DND-41 (cell line): ENCODE measurements at regions not wholly inside any gene's neighbourhood (a gene's known extent, or its start where the extent isn't known, plus 50 kb on each side); places are given as distances from the start of the nearest gene placed in this dataset.

ENCODE experiments used
- EZH2 ChIP-seq: IDR thresholded peaks from 3 replicates; pipeline ENCODE4 v1.6.1; 2012; ENCODE audit warnings: borderline replicate concordance, low read depth, mild to moderate bottlenecking, moderate library complexity, low read length, inconsistent platforms; ENCODE audit not compliant: severe bottlenecking
- TF ChIP-seq, protein P1 (sequence below): IDR thresholded peaks from 2 replicates; pipeline ENCODE4 v1.5.1; 2012; ENCODE audit warnings: borderline replicate concordance, low read length, moderate library complexity, mild to moderate bottlenecking; ENCODE audit not compliant: poor library complexity, severe bottlenecking; ENCODE audit errors: extremely low read depth

DNA sequence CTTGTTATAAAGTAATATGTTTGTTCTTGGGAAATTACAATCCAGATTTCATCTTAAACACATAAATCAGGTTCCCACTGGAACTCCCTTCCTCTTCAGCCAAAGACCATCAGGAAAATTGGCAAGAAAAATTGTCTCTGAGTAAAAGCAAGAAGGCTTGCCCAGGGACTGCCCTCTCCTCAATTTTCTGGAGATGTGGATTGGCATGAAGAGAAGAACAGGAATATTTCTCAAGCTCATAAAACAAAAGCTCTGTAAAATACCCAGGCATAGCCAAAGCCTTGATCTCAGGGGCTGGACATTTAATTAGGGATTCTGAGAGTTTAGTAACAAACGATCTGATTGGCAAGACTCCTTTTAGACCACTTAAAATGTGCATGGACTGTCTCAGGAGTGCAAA, 223.4 kb downstream of the ZNF608 start:
- TF ChIP-seq, protein P1, sequence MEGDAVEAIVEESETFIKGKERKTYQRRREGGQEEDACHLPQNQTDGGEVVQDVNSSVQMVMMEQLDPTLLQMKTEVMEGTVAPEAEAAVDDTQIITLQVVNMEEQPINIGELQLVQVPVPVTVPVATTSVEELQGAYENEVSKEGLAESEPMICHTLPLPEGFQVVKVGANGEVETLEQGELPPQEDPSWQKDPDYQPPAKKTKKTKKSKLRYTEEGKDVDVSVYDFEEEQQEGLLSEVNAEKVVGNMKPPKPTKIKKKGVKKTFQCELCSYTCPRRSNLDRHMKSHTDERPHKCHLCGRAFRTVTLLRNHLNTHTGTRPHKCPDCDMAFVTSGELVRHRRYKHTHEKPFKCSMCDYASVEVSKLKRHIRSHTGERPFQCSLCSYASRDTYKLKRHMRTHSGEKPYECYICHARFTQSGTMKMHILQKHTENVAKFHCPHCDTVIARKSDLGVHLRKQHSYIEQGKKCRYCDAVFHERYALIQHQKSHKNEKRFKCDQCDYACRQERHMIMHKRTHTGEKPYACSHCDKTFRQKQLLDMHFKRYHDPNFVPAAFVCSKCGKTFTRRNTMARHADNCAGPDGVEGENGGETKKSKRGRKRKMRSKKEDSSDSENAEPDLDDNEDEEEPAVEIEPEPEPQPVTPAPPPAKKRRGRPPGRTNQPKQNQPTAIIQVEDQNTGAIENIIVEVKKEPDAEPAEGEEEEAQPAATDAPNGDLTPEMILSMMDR, result no peak
- TF ChIP-seq EZH2, result no peak
